ENCODE measurements at regions not wholly inside any gene's neighbourhood (a gene's known extent, or its start where the extent isn't known, plus 50 kb on each side); places are given as distances from the start of the nearest gene placed in this dataset.
"Not testable (repeated sequence)": the region's sequence is repeated elsewhere in the genome, so short reads cannot be mapped to it uniquely, and the experiment has no call there.

DNA sequence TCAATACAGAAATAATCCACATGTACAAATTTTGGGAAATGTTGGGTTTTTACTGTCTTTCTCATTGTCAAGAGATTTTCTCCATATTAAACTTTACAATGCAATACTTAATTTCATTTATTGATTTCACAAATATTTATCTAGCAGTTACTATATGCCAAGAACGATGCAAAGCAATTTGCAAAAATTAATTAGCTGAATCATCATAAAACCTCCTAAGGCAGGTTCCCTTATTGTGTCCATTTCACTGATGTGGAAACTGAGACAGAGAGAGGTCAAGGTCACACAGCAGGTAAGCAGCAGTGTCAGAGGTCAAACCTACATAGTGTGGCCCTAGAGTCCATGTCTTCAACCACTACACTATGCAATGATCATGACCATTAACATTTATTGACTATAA is 286.8 kb upstream of the AUTS2 start:
- no peak for DNase-seq

GRCh38 chr7:69313852-69314251 is 284.4 kb upstream of the AUTS2 start:
- not testable (repeated sequence) for DNase-seq

DNA sequence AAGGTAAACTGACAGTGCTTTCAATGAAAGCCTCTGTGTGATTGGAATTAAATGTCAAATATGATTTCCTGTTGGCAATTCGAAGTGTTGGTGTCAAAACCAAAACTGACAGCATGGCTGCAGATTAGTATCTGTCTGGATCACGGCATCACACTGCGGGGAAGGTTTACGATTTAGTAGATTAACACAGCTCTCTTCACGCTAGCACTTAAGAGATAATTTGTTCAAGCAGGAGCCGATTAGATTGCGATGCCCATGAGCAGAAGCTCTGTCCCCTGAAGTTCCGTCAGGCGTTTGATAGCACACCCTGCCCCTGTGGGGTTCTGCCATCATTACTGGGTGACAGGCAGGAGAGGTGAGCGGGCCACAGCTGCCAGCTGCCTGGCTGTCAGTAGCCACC is 279.5 kb upstream of the AUTS2 start:
- DNase-seq = no peak

DNA sequence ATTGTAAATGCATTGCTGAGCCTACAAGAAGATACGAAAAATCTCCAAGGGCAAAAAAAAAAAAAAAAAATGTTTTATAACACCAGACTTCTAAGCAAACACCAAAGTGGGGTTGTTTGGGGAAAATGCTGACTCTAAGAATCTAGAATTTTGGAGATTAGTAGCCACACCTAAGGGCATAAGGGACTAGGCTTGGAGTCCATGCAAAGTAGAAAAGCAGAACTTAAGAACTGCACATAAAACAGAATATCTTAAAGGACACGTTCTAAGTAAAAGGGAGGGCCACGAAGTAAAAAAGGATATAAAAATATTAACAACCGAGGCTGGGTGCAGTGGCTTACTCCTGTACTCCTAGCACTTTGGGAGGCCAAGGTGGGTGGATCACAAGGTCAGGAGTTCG is 269.8 kb upstream of the AUTS2 start:
- no peak for DNase-seq

DNA sequence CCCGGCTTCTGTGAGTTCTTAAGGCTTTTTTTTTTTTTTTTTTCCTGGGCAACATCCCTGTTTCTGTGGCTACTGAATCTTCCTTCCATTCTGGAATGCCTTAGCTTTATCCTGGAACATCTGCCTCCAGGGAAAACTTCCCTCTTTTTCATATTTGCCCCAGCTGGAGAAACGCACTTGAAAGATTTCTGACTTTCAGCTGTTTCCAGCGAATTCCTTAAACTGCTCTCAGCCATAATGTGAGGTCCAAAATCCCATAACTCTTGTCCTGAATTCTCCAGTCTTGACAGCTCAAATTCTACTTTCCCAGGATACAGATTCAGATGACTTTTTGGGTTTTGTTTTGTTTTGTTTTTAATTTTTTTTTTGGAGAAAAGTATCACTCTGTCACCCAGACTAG is 263.6 kb upstream of the AUTS2 start:
- no peak for DNase-seq

- no peak for DNase-seq
Measured at GRCh38 chr7:69335331-69335730, 262.9 kb upstream of the AUTS2 start.

- no peak for DNase-seq
Measured at GRCh38 chr7:69336976-69337375, 261.3 kb upstream of the AUTS2 start.

GRCh38 chr7:69338144-69338543 is 260.1 kb upstream of the AUTS2 start:
- no peak for DNase-seq

GRCh38 chr7:69341288-69341687 is 257.0 kb upstream of the AUTS2 start:
- DNase-seq = no peak

GRCh38 chr7:69342154-69342884 is 256.0 kb upstream of the AUTS2 start:
- no peak for DNase-seq

DNA sequence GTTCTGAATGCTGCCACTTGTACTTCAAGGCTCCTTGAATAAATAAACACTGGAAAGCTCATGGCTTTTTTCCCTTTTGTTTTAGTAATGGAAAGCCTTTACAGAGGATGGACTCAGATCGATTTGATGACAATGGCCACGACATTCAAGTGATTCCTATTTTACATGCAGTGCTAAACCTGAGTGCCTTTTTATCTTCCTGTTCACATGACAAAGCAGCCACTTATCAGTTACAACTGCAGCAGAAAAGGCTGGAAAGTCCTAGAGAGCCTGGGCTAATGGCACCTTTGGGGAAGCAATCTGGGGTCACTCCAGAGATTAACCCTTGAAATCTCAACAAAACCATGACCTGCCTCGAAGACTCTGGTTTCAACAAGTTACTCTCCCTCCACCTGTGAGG is 249.0 kb upstream of the AUTS2 start:
- DNase-seq = no peak

GRCh38 chr7:69358163-69358821 is 240.0 kb upstream of the AUTS2 start:
- DNase-seq = no peak

GRCh38 chr7:69359003-69359700 is 239.1 kb upstream of the AUTS2 start:
- no peak for DNase-seq

DNA sequence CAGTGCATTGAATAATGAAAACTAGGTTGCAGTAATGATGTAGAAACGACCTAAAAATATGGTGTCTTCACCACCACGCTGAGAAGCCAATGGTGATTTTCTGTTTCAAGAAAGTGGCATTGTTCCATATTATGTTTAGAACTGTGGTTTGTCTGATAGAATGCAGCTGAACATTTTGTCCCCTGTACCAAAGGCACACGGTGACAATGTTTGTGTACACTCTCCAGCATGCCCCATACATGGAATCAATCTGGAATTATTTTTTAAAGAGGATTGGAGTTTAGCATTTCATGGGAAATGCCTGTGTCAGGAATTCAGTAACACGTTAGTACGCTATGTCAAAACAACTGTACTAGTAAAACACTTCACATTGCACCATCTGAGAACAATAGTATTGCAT is 237.4 kb upstream of the AUTS2 start:
- no peak for DNase-seq

DNA sequence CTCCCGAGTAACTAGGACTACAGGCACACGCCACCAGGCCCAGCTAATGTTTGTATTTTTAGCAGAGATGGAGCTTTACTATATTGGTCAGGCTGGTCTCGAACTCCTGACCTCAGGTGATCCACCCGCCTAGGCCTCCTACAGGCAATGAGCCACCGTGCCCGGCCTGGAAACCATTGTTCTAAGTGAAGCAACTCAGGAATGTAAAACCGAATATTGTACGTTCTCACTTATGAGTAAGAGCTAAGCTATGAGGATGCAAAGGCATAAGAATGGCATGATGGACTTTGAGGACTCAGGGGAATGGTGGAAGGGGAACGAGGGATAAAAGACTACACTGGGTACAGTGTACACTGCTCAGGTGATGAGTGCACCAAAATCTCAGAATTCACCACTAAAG is 235.1 kb upstream of the AUTS2 start:
- DNase-seq = no peak

GRCh38 chr7:69364813-69365643 is 233.2 kb upstream of the AUTS2 start:
- DNase-seq = no peak

GRCh38 chr7:69365651-69366192 is 232.6 kb upstream of the AUTS2 start:
- DNase-seq = no peak

- no peak for DNase-seq
Measured at GRCh38 chr7:69367780-69368179, 230.5 kb upstream of the AUTS2 start.

GRCh38 chr7:69373171-69374043 is 224.9 kb upstream of the AUTS2 start:
- DNase-seq = no peak

GRCh38 chr7:69374044-69374425 is 224.2 kb upstream of the AUTS2 start:
- DNase-seq = no peak

- no peak for DNase-seq
Measured at GRCh38 chr7:69377191-69377590, 221.1 kb upstream of the AUTS2 start.
